CD8-positive, alpha-beta memory T cell (primary cell): ENCODE measurements at regions not wholly inside any gene's neighbourhood (a gene's known extent, or its start where the extent isn't known, plus 50 kb on each side); places are given as distances from the start of the nearest gene placed in this dataset.

Experiments
- CTCF ChIA-PET: fragments of 350-600 bp; sonication (Branson Sonifier 250); formaldehyde crosslinking; loops from one replicate; lab custom pipeline; 2021; ENCODE audit warnings: antibody characterized with exemption; lab: Charles Lee
- POLR2A ChIA-PET: fragments of 350-600 bp; sonication (Branson Sonifier 250); formaldehyde crosslinking; loops from one replicate; lab custom pipeline; 2021; ENCODE audit warnings: antibody characterized with exemption; lab: Charles Lee
- DNase-seq, 5 donors: peaks; one replicate each; pipeline versions ENCODE4 v3.0.0 to v3.0.0-alpha.2; 2020 to 2022; ENCODE audit warnings: mixed read lengths in 1 of 5
- H3K27ac ChIP-seq: one replicate; pipeline ENCODE4 v1.7.0; 2013; ENCODE audit warnings: low read depth, mild to moderate bottlenecking, low read length, moderate library complexity
- H3K27me3 ChIP-seq: 2 replicates; pipeline ENCODE4 v1.7.0; 2013; ENCODE audit warnings: low read length, mild to moderate bottlenecking; ENCODE audit not compliant: insufficient read depth, poor library complexity, severe bottlenecking
- H3K36me3 ChIP-seq: 2 replicates; pipeline ENCODE4 v1.7.0; 2013; ENCODE audit warnings: mild to moderate bottlenecking, low read length, moderate library complexity; ENCODE audit not compliant: insufficient read depth
- H3K4me1 ChIP-seq: 2 replicates; pipeline ENCODE4 v1.7.0; 2013; ENCODE audit warnings: mild to moderate bottlenecking, low read length, moderate library complexity; ENCODE audit not compliant: insufficient read depth
- H3K4me3 ChIP-seq: 2 replicates; pipeline ENCODE4 v1.7.0; 2013; ENCODE audit warnings: mild to moderate bottlenecking, low read length
- H3K9me3 ChIP-seq: 2 replicates; pipeline ENCODE4 v1.7.0; 2013; ENCODE audit warnings: mild to moderate bottlenecking, low read length
- H3K27ac Mint-ChIP-seq, 8 donors: one replicate each; pipeline ENCODE4 v1.8.0; 2020 to 2021; ENCODE audit warnings: mixed read lengths in 8 of 8, mild to moderate bottlenecking in 6 of 8, inconsistent platforms in 3 of 8, moderate library complexity in 3 of 8
- H3K27me3 Mint-ChIP-seq, 2 donors: one replicate each; pipeline ENCODE4 v1.8.0; 2020 to 2021; ENCODE audit warnings: mixed read lengths in 2 of 2, mild to moderate bottlenecking in 1 of 2, moderate library complexity in 1 of 2
- H3K36me3 Mint-ChIP-seq, 3 donors: one replicate each; pipeline ENCODE4 v1.8.0; 2020 to 2021; ENCODE audit warnings: mixed read lengths in 3 of 3, inconsistent platforms in 1 of 3, mild to moderate bottlenecking in 1 of 3
- H3K4me1 Mint-ChIP-seq, 3 donors: one replicate each; pipeline ENCODE4 v1.8.0; 2020 to 2021; ENCODE audit warnings: mixed read lengths in 3 of 3, inconsistent platforms in 1 of 3, mild to moderate bottlenecking in 1 of 3
- H3K4me3 Mint-ChIP-seq, 7 donors: one replicate each; pipeline ENCODE4 v1.8.0; 2020 to 2021; ENCODE audit warnings: mixed read lengths in 7 of 7, mild to moderate bottlenecking in 6 of 7, moderate library complexity in 4 of 7, inconsistent platforms in 2 of 7
- H3K9me3 Mint-ChIP-seq, 5 donors: one replicate each; pipeline ENCODE4 v1.8.0; 2020 to 2022; ENCODE audit warnings: mixed read lengths in 5 of 5, mild to moderate bottlenecking in 3 of 5, moderate library complexity in 2 of 5, inconsistent platforms in 1 of 5

- Mint-ChIP-seq H3K36me3 (no peaks in the 10 kb centered on the region), H3K4me3 (no peak overlapping the region), H3K4me1 (no peaks in the 10 kb centered on the region), H3K9me3 (peaks cover 0 to 4% (median 0%) of the 10 kb centered on the region in 5 donors), H3K27ac (no peak overlapping the region), H3K27me3 (no peaks in the 10 kb centered on the region)
- no peak overlapping the region for H3K4me3 ChIP-seq
- POLR2A ChIA-PET: no interaction called here
- H3K27ac ChIP-seq: no peak overlapping the region
- CTCF ChIA-PET: no interaction called here
- no peaks in the 10 kb centered on the region for H3K27me3 ChIP-seq
- no peaks in the 10 kb centered on the region for H3K9me3 ChIP-seq
- no peaks in the 10 kb centered on the region for H3K4me1 ChIP-seq
- H3K36me3 ChIP-seq: no peaks in the 10 kb centered on the region
- no peak for DNase-seq
Observed at GRCh38 chr7:11294965-11295364, 321.3 kb downstream of the PHF14 start.

GRCh38 chr7:11297126-11297625 lies 323.5 kb downstream of the PHF14 start:
- no peak overlapping the region for H3K4me3 Mint-ChIP-seq
- Histone ChIP-seq H3K4me3 (no peak overlapping the region), H3K9me3 (no peaks in the 10 kb centered on the region), H3K27me3 (no peaks in the 10 kb centered on the region), H3K36me3 (no peaks in the 10 kb centered on the region), H3K4me1 (no peaks in the 10 kb centered on the region), H3K27ac (no peak overlapping the region)
- ChIA-PET CTCF (interaction anchor here (0.5 kb wide), 1 partner anchor 1714 kb away, joined by 3 read pairs; no protein-coding TSS in a partner anchor), POLR2A (no interaction called here)
- H3K27me3 Mint-ChIP-seq: no peaks in the 10 kb centered on the region
- H3K4me1 Mint-ChIP-seq: no peaks in the 10 kb centered on the region
- no peaks in the 10 kb centered on the region for H3K36me3 Mint-ChIP-seq
- H3K27ac Mint-ChIP-seq: no peak overlapping the region
- peaks cover 0 to 4% (median 0%) of the 10 kb centered on the region in 5 donors for H3K9me3 Mint-ChIP-seq
- no peak for DNase-seq

DNA sequence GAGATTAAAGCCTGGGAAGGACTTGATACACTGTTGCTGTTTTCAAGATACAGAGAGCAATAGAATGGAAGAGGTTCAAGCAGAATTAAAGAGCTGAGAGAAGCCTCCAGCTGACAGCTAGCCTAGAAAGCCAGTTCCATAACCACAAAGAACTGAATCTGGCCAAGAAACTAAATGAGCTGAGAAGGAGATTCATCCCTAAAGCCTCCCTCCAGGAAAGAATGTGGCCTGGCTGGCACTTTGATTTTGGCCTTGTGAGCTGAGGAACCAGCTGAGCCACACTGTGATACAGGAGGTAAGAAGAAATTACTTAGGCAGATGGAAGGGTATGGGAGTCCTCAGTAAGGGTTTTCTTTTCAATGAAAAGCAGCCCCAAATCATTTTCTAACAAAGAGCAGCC lies 324.1 kb downstream of the PHF14 start:
- Histone ChIP-seq H3K27me3 (no peaks in the 10 kb centered on the region), H3K9me3 (no peaks in the 10 kb centered on the region), H3K4me1 (no peaks in the 10 kb centered on the region), H3K4me3 (no peak overlapping the region), H3K27ac (no peak overlapping the region), H3K36me3 (no peaks in the 10 kb centered on the region)
- DNase-seq: no peak
- no peaks in the 10 kb centered on the region for H3K36me3 Mint-ChIP-seq
- H3K4me1 Mint-ChIP-seq: no peaks in the 10 kb centered on the region
- ChIA-PET CTCF (no interaction called here), POLR2A (no interaction called here)
- peaks cover 0 to 4% (median 0%) of the 10 kb centered on the region in 5 donors for H3K9me3 Mint-ChIP-seq
- H3K27me3 Mint-ChIP-seq: no peaks in the 10 kb centered on the region
- H3K4me3 Mint-ChIP-seq: no peak overlapping the region
- no peak overlapping the region for H3K27ac Mint-ChIP-seq

DNA sequence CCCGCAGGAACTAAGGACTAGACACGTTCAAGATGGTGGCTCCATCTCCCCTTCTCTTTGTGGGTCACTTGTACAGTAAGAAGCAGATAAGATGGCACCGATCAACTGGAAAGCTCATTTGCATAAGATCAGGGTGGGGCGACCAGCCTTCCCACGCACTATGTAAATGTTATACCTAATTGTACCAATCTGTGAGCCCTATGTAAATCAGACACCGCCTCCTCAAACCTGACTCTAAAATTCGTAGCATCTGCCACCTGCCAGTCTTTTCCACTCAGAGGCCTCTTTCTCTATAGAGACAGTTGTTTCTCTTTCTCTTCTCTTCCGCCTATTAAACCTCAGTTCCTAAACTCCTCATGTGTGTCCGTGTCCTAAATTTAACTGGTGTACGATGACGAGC lies 324.5 kb downstream of the PHF14 start:
- H3K9me3 ChIP-seq: no peaks in the 10 kb centered on the region
- ChIA-PET CTCF (no interaction called here), POLR2A (no interaction called here)
- Mint-ChIP-seq H3K36me3 (no peaks in the 10 kb centered on the region), H3K4me1 (no peaks in the 10 kb centered on the region), H3K27ac (no peak overlapping the region), H3K27me3 (no peaks in the 10 kb centered on the region), H3K4me3 (no peak overlapping the region), H3K9me3 (peaks cover 0 to 4% (median 0%) of the 10 kb centered on the region in 5 donors)
- no peak overlapping the region for H3K4me3 ChIP-seq
- no peak overlapping the region for H3K27ac ChIP-seq
- H3K36me3 ChIP-seq: no peaks in the 10 kb centered on the region
- no peak for DNase-seq
- no peaks in the 10 kb centered on the region for H3K4me1 ChIP-seq
- no peaks in the 10 kb centered on the region for H3K27me3 ChIP-seq

DNA sequence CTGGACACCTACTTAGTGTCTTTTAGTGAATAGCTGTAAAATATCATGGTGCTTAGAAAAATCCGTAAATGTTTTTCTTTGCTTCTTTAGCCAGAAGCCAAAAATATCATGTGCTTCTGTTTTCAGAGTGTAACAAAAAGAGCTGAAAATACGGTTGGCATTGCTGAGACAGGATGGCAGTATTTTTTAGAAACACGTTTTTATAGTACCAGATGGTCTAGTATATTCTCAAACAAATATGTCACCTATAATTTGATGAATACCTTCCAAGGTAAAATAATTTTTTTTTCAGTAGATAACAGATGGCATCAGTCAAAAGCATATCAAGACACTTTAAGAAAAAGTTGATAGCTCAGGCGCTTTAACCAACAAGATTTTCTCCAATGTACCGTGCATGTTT lies 326.6 kb downstream of the PHF14 start:
- CTCF ChIA-PET: no interaction called here
- H3K27me3 ChIP-seq: no peaks in the 10 kb centered on the region
- peaks cover 0 to 4% (median 0%) of the 10 kb centered on the region in 5 donors for H3K9me3 Mint-ChIP-seq
- POLR2A ChIA-PET: no interaction called here
- no peaks in the 10 kb centered on the region for H3K27me3 Mint-ChIP-seq
- no peak overlapping the region for H3K4me3 Mint-ChIP-seq
- no peaks in the 10 kb centered on the region for H3K36me3 ChIP-seq
- no peaks in the 10 kb centered on the region for H3K36me3 Mint-ChIP-seq
- H3K27ac Mint-ChIP-seq: no peak overlapping the region
- H3K27ac ChIP-seq: no peak overlapping the region
- no peaks in the 10 kb centered on the region for H3K4me1 ChIP-seq
- no peaks in the 10 kb centered on the region for H3K9me3 ChIP-seq
- H3K4me1 Mint-ChIP-seq: no peaks in the 10 kb centered on the region
- no peak for DNase-seq
- H3K4me3 ChIP-seq: no peak overlapping the region

- no peaks in the 10 kb centered on the region for H3K27me3 Mint-ChIP-seq
- CTCF ChIA-PET: no interaction called here
- no peaks in the 10 kb centered on the region for H3K27me3 ChIP-seq
Observed at GRCh38 chr7:11302121-11302520, 328.4 kb downstream of the PHF14 start.

DNA sequence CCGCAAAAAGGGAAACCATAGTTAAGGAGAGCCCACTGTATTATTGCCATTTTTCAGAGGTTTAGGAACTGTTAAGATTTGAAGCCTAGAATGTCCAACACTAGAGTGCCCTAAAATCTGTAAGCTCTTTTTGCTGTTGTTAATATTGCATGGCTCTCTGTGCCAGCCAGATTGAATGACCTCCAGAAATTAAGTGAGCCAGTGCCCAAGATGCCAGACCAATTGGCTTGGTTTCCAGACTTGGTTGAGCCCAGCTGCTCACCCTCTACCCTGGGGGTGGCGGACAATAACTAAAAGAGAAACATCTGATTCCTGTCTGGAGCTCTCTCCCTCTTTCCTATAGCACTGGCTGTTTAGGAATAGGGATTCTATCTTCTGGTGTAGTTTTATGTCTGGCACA lies 340.1 kb downstream of the PHF14 start:
- Mint-ChIP-seq H3K4me1 (no peaks in the 10 kb centered on the region), H3K36me3 (no peaks in the 10 kb centered on the region), H3K27ac (no peak overlapping the region), H3K27me3 (peaks cover 0 to 4% of the 10 kb centered on the region in 2 donors), H3K4me3 (no peak overlapping the region), H3K9me3 (peaks cover 0 to 4% (median 0%) of the 10 kb centered on the region in 5 donors)
- H3K4me3 ChIP-seq: no peak overlapping the region
- ChIA-PET POLR2A (no interaction called here), CTCF (no interaction called here)
- no peaks in the 10 kb centered on the region for H3K4me1 ChIP-seq
- no peak for DNase-seq
- H3K36me3 ChIP-seq: no peaks in the 10 kb centered on the region
- H3K27ac ChIP-seq: no peak overlapping the region
- H3K27me3 ChIP-seq: no peaks in the 10 kb centered on the region
- no peaks in the 10 kb centered on the region for H3K9me3 ChIP-seq

More at GRCh38 chr7:11302121-11302520, 328.4 kb downstream of the PHF14 start:
- H3K4me1 ChIP-seq: no peaks in the 10 kb centered on the region
- Mint-ChIP-seq H3K4me3 (no peak overlapping the region), H3K27ac (no peak overlapping the region), H3K9me3 (peaks cover 0 to 4% (median 0%) of the 10 kb centered on the region in 5 donors), H3K36me3 (no peaks in the 10 kb centered on the region), H3K4me1 (no peaks in the 10 kb centered on the region)
- DNase-seq: no peak
- no peaks in the 10 kb centered on the region for H3K9me3 ChIP-seq
- no peak overlapping the region for H3K27ac ChIP-seq
- no peaks in the 10 kb centered on the region for H3K36me3 ChIP-seq
- H3K4me3 ChIP-seq: no peak overlapping the region
- POLR2A ChIA-PET: no interaction called here

GRCh38 chr7:11315666-11316258 lies 342.1 kb downstream of the PHF14 start:
- H3K4me1 ChIP-seq: no peaks in the 10 kb centered on the region
- no peaks in the 10 kb centered on the region for H3K36me3 ChIP-seq
- Mint-ChIP-seq H3K9me3 (no peaks in the 10 kb centered on the region), H3K4me1 (no peaks in the 10 kb centered on the region), H3K4me3 (no peak overlapping the region), H3K27me3 (no peaks in the 10 kb centered on the region), H3K27ac (no peak overlapping the region), H3K36me3 (no peaks in the 10 kb centered on the region)
- H3K27me3 ChIP-seq: no peaks in the 10 kb centered on the region
- H3K9me3 ChIP-seq: no peaks in the 10 kb centered on the region
- ChIA-PET POLR2A (no interaction called here), CTCF (no interaction called here)
- H3K4me3 ChIP-seq: no peak overlapping the region
- H3K27ac ChIP-seq: no peak overlapping the region
- DNase-seq: no peak
